ENCODE measurements at regions not wholly inside any gene's neighbourhood (a gene's known extent, or its start where the extent isn't known, plus 50 kb on each side); places are given as distances from the start of the nearest gene placed in this dataset.

DNA sequence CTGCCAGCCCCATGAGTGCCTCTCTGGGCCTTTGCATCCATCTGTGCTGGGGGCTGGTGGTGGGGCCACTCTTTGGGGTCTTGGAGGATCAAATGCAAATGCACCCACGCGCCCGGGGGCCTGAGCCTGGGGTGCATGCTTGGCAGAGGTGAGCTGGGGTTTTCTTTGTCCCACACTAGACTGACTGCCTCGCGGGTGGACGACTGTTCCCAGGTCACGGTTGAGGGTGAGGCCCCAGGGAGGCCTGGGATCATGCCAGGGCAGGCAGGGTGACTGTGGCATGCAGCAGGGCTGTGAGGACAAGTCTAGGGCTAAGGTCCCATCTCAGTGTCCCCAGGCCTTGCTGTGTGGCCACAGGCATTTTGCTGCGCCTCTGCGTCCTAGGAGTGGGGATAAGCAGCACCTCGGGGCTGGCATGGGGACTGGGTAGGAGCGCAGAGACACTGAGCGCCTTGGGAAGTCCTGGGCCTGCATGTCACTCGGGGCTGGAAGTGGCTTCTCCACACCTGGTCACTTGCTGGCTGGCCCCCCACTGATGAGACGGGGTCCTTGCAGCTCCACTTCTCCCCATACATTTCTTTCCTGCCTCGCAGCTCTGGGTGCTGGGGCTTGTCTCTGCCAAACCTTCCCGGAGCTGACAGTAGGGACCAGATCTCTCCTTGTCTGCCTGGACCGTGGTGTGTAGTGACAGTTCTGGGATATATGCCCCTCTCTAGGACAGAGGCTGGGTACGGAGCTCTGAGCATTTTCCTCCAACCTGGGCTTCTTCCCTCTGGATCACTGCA lies 133.1 kb downstream of the CTTN start:
- H3K27ac ChIP-seq, result no peak overlapping the region
- TF ChIP-seq, protein P1, sequence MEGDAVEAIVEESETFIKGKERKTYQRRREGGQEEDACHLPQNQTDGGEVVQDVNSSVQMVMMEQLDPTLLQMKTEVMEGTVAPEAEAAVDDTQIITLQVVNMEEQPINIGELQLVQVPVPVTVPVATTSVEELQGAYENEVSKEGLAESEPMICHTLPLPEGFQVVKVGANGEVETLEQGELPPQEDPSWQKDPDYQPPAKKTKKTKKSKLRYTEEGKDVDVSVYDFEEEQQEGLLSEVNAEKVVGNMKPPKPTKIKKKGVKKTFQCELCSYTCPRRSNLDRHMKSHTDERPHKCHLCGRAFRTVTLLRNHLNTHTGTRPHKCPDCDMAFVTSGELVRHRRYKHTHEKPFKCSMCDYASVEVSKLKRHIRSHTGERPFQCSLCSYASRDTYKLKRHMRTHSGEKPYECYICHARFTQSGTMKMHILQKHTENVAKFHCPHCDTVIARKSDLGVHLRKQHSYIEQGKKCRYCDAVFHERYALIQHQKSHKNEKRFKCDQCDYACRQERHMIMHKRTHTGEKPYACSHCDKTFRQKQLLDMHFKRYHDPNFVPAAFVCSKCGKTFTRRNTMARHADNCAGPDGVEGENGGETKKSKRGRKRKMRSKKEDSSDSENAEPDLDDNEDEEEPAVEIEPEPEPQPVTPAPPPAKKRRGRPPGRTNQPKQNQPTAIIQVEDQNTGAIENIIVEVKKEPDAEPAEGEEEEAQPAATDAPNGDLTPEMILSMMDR (IDR thresholded peaks at IDR 0.05), result no peak
- no peak for TF ChIP-seq ZFX (IDR thresholded peaks at IDR 0.05; ENCODE audit: borderline replicate concordance)

DNA sequence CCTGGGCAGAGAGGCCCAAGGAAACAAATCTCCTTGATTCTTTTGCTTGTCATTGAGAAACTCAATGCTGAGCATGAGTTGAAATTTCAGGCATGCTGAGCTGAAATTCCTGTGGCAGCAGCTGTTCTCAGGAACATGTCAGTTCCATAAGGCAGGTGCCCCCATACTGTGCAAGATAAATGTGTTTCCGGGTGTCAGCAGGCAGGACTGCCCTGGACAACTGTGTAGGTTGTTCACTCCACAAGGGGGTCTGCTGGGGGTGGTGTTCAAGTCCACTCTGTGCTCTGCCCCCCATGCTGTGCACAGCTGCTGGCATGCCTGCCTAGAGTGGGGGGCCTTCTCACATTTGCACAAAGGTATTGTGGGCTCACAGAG lies 133.7 kb downstream of the CTTN start:
- no peak overlapping the region for H3K27ac ChIP-seq
- TF ChIP-seq, protein P1 (IDR thresholded peaks at IDR 0.05), result no peak
- TF ChIP-seq ZFX (IDR thresholded peaks at IDR 0.05; ENCODE audit: borderline replicate concordance), result no peak

DNA sequence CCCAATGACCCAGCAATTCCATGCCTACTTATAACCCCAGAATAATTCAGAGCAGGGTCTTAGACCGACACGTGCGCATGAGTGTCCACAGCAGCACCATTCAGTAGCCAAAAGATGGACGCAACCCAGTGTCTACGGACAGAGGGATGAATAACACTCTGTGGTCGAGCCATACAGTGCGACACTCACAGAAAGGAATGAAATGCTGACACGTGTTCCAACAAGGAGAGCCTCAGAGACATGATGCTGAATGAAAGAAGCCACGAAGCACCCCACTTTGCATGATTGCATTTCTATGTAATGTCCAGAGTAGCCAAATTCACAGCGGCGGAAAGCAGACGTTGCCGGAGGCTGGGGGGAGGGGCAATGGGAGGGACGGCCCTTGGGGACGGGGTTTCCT lies 134.4 kb downstream of the CTTN start:
- no peak overlapping the region for H3K27ac ChIP-seq
- TF ChIP-seq, protein P1 (IDR thresholded peaks at IDR 0.05), result no peak
- TF ChIP-seq ZFX (IDR thresholded peaks at IDR 0.05; ENCODE audit: borderline replicate concordance), result no peak

DNA sequence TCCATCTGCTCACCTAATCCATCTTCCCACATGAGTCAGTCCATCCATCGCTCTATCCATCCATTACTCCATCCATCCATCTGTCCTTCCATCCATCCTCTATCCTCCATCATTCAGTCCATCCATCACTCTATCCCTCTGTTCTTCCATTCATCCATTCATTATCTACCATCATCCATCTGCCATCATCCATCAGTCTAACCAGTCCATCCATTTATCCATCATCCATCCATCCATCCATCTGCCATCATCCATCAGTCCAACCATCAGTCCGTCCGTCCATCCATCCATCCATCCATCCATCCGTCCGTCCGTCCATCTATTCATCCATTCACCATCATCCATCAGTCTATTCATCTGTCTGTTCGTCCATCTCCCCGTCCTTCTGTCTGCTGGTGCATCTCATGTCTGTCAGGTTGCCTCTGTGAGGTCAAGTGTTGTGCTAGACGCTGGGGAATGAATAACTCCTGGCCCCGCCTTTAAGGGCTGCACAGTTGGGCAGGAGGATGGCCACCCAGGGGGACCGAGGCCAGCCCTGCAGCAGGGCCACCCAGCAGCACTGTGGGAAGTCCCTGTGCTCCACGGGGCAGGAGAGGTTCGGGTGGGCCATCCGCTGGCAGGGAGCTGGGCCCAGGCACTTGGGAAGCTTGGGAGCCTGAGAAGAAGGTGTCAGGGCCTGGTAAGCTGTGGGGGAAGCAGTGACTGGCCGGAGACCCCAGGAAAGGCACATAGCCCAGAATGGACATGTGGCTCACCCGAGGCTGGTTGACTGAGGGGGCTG lies 137.1 kb downstream of the CTTN start:
- no peak overlapping the region for H3K27ac ChIP-seq
- TF ChIP-seq, protein P1 (IDR thresholded peaks at IDR 0.05), result no peak

DNA sequence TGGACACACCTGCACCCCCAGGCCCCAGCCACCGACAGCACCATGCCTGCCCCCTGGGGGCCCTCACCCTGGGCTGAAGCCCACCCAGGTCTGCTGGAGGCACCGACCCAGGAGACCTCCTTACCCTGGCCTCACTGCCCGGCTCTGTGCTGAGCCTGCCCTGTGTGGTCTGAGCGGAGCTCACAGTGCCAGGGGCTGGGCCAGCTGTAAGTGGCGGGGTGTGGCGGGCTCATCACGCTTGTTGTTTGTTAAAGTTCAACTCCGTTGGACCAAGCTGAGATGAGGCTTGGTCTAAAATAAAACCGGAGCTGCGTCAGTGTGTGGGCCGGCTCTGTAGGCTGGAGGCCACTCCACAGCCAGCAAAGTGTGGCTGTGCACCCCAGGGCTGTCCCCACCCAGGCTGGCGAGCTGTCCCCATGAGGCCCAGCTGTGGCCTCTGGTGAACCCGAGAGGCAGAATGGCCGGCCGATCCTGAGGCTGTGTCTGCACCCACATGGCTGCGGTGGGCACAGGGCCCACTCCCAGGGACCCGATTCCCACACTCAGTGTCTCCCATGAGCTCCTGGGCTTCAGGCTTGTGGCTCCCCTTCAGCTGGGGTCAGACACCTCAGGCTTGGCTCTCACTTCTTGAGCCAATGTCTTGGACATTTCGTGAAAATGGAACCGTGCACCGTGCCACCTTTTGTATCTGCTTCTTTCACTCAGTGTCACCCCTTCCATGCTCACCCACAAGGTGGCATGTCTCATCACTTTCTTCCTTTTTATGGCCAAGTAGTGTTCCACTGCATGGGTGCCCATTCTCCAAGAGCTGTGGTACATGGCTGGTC lies 137.9 kb downstream of the CTTN start:
- no peak for TF ChIP-seq ZFX (IDR thresholded peaks at IDR 0.05; ENCODE audit: borderline replicate concordance)
- TF ChIP-seq, protein P1 (IDR thresholded peaks at IDR 0.05), result no peak
- no peak overlapping the region for H3K27ac ChIP-seq

DNA sequence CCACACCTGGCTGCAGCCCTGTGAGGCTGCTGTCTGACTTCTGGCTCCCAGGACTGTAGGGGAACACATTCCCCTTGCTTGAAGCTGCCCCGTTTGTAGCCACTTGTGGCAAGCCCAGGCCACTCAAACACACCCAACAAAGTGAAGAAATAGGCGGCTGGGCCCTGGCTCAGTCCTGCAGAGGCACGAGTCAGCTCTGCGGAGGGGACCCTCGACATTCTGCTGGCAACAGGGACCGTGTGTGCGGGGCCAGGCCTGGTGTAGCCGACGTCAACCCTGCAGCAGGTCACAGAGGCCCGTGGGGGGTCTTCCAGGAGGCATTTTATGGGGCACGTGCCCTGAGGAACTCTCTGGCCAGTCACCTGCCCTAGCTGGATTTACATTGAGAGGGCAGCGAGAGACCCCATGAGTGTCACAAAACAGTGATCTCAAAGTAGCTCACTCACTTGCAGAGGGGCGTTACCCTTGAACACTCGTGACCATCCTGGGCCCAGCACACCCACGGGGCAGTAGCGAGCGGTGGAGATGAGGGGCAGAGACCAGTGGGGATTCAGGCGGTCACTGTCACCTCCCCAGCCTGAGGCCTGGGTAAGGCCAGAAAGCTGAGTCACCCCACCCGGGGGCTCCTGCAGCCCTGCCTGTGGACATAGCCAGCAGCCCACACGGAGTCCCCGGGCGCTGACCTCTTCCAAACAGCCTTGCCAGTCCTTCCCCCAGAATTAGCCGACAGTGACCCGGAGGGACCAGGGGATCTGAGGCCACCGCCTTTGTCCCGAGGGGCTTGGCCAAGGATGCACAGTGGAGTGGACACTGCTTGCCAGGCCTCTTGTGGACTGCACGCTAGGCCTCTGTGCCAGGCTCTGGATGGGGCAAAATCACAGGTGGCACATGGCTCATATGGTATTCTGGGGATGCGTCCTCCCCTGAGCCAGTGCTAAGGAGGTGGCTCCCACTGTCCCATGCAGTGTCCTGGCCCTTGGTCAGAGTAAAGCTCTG lies 139.5 kb downstream of the CTTN start:
- no peak for TF ChIP-seq ZFX (IDR thresholded peaks at IDR 0.05; ENCODE audit: borderline replicate concordance)
- no peak overlapping the region for H3K27ac ChIP-seq
